K562 (cell line): ENCODE measurements at regions not wholly inside any gene's neighbourhood (a gene's known extent, or its start where the extent isn't known, plus 50 kb on each side); places are given as distances from the start of the nearest gene placed in this dataset.

Source experiments
- ATAC-seq: fragments of 200-7000 bp; cut with Tn5 transposase; 3 replicates; pipeline ENCODE4 v1.9.1; 2020; ENCODE audit warnings: moderate library complexity
- BruUV-seq: library from RNA; stranded (reverse); fragments of 400-500 nt; replicated peaks from 2 replicates; lab custom pipeline; 2021; lab: Mats Ljungman, UMichigan
- CTCF ChIA-PET: fragments of 300-600 bp; formaldehyde crosslinking; extraction: SDS; loops from one replicate; lab custom pipeline; 2021; ENCODE audit warnings: low intra/inter-chr PET ratio; lab: Yijun Ruan, JAX
- POLR2A ChIA-PET: fragments of 300-600, 350-650 bp; sonication (Branson Sonifier 250); formaldehyde crosslinking; extraction: SDS; loops from one replicate; lab custom pipeline; 2021; ENCODE audit warnings: antibody characterized with exemption, inconsistent platforms; lab: Yijun Ruan, JAX
- DNase-seq, 4 experiments: peaks; one replicate each; pipeline versions ENCODE4 v3.0.0 to v3.0.0-alpha.2; 2011 to 2018; ENCODE audit warnings: low spot score in 3 of 4, mixed read lengths in 3 of 4; ENCODE audit errors: extremely low read depth in 1 of 4
- FAIRE-seq: peaks from 2 replicates; lab custom pipeline; 2011; peaks lifted over from hg19 to GRCh38; lab: Jason Lieb, UNC
- H2AFZ ChIP-seq: 2 replicates; pipeline ENCODE4 v1.6.0; 2011; ENCODE audit warnings: low read depth, low read length, control low read depth, inconsistent platforms
- H3K27ac ChIP-seq: fragments of 200-600 bp; 3 replicates; pipeline ENCODE4 v1.8.0; 2011; ENCODE audit warnings: low read depth, mild to moderate bottlenecking, control low read depth, inconsistent platforms, low read length, moderate library complexity, mixed read lengths; ENCODE audit errors: extremely low read depth
- H3K27me3 ChIP-seq, 2 experiments: fragments of 300-600 bp in 1 of 2; 2 replicates in 1 of 2; 3 replicates in 1 of 2; pipeline versions ENCODE4 v1.6.0 to v1.8.0; 2011; ENCODE audit warnings: inconsistent platforms in 2 of 2, low read length in 2 of 2, mild to moderate bottlenecking in 1 of 2, mixed read lengths in 1 of 2, moderate library complexity in 1 of 2; ENCODE audit not compliant: control insufficient read depth in 2 of 2, insufficient read depth in 2 of 2
- H3K36me3 ChIP-seq: fragments of 300-600 bp; 3 replicates; pipeline ENCODE4 v1.8.0; 2011; ENCODE audit warnings: mild to moderate bottlenecking, low read length, inconsistent platforms; ENCODE audit not compliant: control insufficient read depth, insufficient read depth
- H3K4me1 ChIP-seq, 2 experiments: fragments of 200-600 bp in 1 of 2; replicated peaks in 1 of 2; 2 replicates in 1 of 2; 3 replicates in 1 of 2; pipeline versions ENCODE4 v1.5.1 to v1.8.0; 2011; ENCODE audit warnings: inconsistent platforms in 2 of 2, low read length in 2 of 2, mild to moderate bottlenecking in 1 of 2, mixed read lengths in 1 of 2, moderate library complexity in 1 of 2; ENCODE audit not compliant: control insufficient read depth in 2 of 2, insufficient read depth in 2 of 2
- H3K4me2 ChIP-seq: 2 replicates; pipeline ENCODE4 v1.6.1; 2011; ENCODE audit warnings: low read length, control low read depth, inconsistent platforms, mixed read lengths; ENCODE audit not compliant: insufficient read depth
- H3K4me3 ChIP-seq: fragments of 200-600 bp; sonication (generic), shearing (Covaris generic); 2 replicates; pipeline ENCODE4 v1.5.1; 2016; ENCODE audit warnings: control low read depth, inconsistent platforms
- H3K79me2 ChIP-seq: fragments of 200-600 bp; 3 replicates; pipeline ENCODE4 v1.8.0; 2011; ENCODE audit warnings: low read length, inconsistent platforms; ENCODE audit not compliant: control insufficient read depth, insufficient read depth
- H3K9ac ChIP-seq, 2 experiments: 2 replicates each; pipeline versions ENCODE4 v1.6.0 to v1.6.1; 2011; ENCODE audit warnings: low read depth in 2 of 2, low read length in 2 of 2, control low read depth in 1 of 2, inconsistent platforms in 1 of 2, mild to moderate bottlenecking in 1 of 2, mixed read lengths in 1 of 2; ENCODE audit not compliant: insufficient read depth in 1 of 2
- H3K9me1 ChIP-seq: one replicate; pipeline ENCODE4 v1.6.0; 2011; ENCODE audit warnings: inconsistent platforms, mild to moderate bottlenecking, low read length, moderate library complexity; ENCODE audit not compliant: control insufficient read depth, insufficient read depth
- H3K9me3 ChIP-seq: replicated peaks from 2 replicates; pipeline ENCODE4 v1.5.1; 2011; ENCODE audit warnings: low read depth, low read length, inconsistent platforms; ENCODE audit not compliant: control insufficient read depth, insufficient read depth
- H4K20me1 ChIP-seq: replicated peaks from 2 replicates; pipeline ENCODE4 v1.6.1; 2011; ENCODE audit warnings: low read length, inconsistent platforms, mixed read lengths; ENCODE audit not compliant: control insufficient read depth, insufficient read depth
- CHCHD3 ChIP-seq: fragments of 250-450 bp; sonication (Bioruptor Pico); IDR thresholded peaks from 2 replicates; pipeline ENCODE4 v2.1.2; 2022; ENCODE audit warnings: mild to moderate bottlenecking
- CHD2 ChIP-seq: IDR thresholded peaks from 2 replicates; pipeline ENCODE4 v1.6.1; 2011; ENCODE audit warnings: low read depth, low read length
- DPF2 ChIP-seq: fragments of 450-650 bp; IDR thresholded peaks from 2 replicates; pipeline ENCODE4 v1.6.1; 2016
- GTF2F1 ChIP-seq: IDR thresholded peaks from 2 replicates; pipeline ENCODE4 v1.6.1; 2011; ENCODE audit warnings: low read depth, low read length, improper control_type of control experiment
- KLF16 ChIP-seq: IDR thresholded peaks from 2 replicates; pipeline ENCODE4 v1.6.1; 2016; ENCODE audit warnings: antibody characterized with exemption
- MAFF ChIP-seq: IDR thresholded peaks from 2 replicates; pipeline ENCODE4 v1.6.1; 2012; ENCODE audit warnings: low read length, improper control_type of control experiment
- PPARD ChIP-seq: fragments of 250-450 bp; sonication (Bioruptor Pico); IDR thresholded peaks from 2 replicates; pipeline ENCODE4 v1.8.0; 2022; ENCODE audit warnings: inconsistent platforms, mild to moderate bottlenecking, moderate library complexity
- RBM14 ChIP-seq: fragments of 200-400 bp; formaldehyde crosslinking; IDR thresholded peaks from 2 replicates; pipeline ENCODE4 v1.6.1; 2018; ENCODE audit warnings: low read depth, mild to moderate bottlenecking, low read length, moderate library complexity, borderline replicate concordance; ENCODE audit not compliant: insufficient read depth
- TSC22D4 ChIP-seq: fragments of 450-650 bp; IDR thresholded peaks from 2 replicates; pipeline ENCODE4 v1.6.1; 2016; ENCODE audit warnings: missing genetic modification characterization, missing biosample characterization, control low read depth
- XRCC5 ChIP-seq: fragments of 200-400 bp; formaldehyde crosslinking; IDR thresholded peaks from 2 replicates; pipeline ENCODE4 v1.6.1; 2017; ENCODE audit warnings: low read depth, mild to moderate bottlenecking, low read length
- ZEB2 ChIP-seq: fragments of 450-650 bp; IDR thresholded peaks from 2 replicates; pipeline ENCODE4 v1.6.1; 2016
- ZNF384 ChIP-seq: IDR thresholded peaks from 2 replicates; pipeline ENCODE4 v1.6.1; 2012; ENCODE audit warnings: low read depth, low read length, improper control_type of control experiment
- ZNF830 ChIP-seq: fragments of 250-450 bp; sonication (Bioruptor Pico); IDR thresholded peaks from 2 replicates; pipeline ENCODE4 v1.5.0; 2021; ENCODE audit warnings: mild to moderate bottlenecking
- WGBS: fragments of 100-300 bp; shearing (Covaris generic); methylation state at CpG from one replicate; pipeline ENCODE4 v1.1.6; 2016; ENCODE audit warnings: low coverage, mixed read lengths; ENCODE audit not compliant: insufficient coverage; ENCODE audit errors: missing lambda C conversion rate; 5-methylcytosine and 5-hydroxymethylcytosine counted together
- in situ Hi-C: fragments of 300-500 bp; cut with MboI; formaldehyde crosslinking; loops from 4 replicates; pipeline ENCODE4 v1.15.0; 2018; ENCODE audit warnings: inconsistent platforms, mixed read lengths
- intact Hi-C: fragments of 100-400 bp; cut with micrococcal nuclease; formaldehyde crosslinking; loops from 2 replicates; pipeline ENCODE4 v1.14.2; 2022

DNA sequence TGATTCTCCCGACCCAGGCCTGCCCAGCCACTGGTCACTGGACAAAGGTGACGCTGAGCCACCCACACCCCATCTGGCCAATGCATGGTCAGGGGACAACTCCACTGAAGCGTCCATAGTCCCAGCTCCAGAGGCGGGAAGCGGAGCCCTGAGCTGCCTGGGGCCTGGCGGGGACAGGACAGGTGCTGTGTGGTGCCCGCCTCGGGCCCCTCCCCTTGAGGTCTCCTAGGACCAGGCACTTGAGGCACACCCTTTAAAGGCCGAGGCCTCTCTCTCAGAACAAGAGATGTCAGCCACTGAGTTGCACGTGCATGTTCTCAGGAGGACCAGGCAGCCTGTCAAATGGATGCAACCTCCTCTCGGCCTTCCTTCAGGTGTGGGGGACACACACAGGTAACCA, 52.5 kb upstream of the PPP2R2D start:
- no peak overlapping the region for H3K9ac ChIP-seq
- peaks cover 0 to 10% of the 10 kb centered on the region in 2 experiments; a peak in 2 of 5 replicates for H3K4me1 ChIP-seq
- BruUV-seq, result no TSS peak
- H3K79me2 ChIP-seq, result no peaks in the 10 kb centered on the region
- 3% methylated on average over 7 of the region's 11 CpGs for WGBS
- POLR2A ChIA-PET, result no interaction called here
- no peak for TF ChIP-seq CHD2
- TF ChIP-seq MAFF, result no peak
- TF ChIP-seq ZNF830 (CRISPR knock-in tag), result no peak
- TF ChIP-seq XRCC5, result no peak
- no peak for TF ChIP-seq GTF2F1
- TF ChIP-seq PPARD (CRISPR knock-in tag), result no peak
- no peak for TF ChIP-seq DPF2
- no peak for TF ChIP-seq CHCHD3 (CRISPR knock-in tag)
- TF ChIP-seq RBM14, result no peak
- no peak for TF ChIP-seq TSC22D4 (tag)
- TF ChIP-seq ZEB2, result no peak
- TF ChIP-seq KLF16, result no peak
- no peak for TF ChIP-seq ZNF384
- TF ChIP-seq, all 486 proteins: peak for 0
- no peaks in the 10 kb centered on the region for H3K9me1 ChIP-seq
- DNase-seq (no peak), FAIRE-seq (no peak), ATAC-seq (no peak)
- H2AFZ ChIP-seq, result no peak overlapping the region
- H3K27ac ChIP-seq, result no peak overlapping the region
- CTCF ChIA-PET, result no interaction called here
- no peak overlapping the region for H3K4me3 ChIP-seq
- H4K20me1 ChIP-seq, result no peaks in the 10 kb centered on the region
- no peak overlapping the region for H3K4me2 ChIP-seq
- no peaks in the 10 kb centered on the region for H3K36me3 ChIP-seq
- in situ Hi-C loops (no loop called here), intact Hi-C loops (no loop called here)
- peaks cover 9 to 79% of the 10 kb centered on the region in 2 experiments for H3K27me3 ChIP-seq
- H3K9me3 ChIP-seq, result no peaks in the 10 kb centered on the region
